GM18508 (cell line): ENCODE measurements at regions not wholly inside any gene's neighbourhood (a gene's known extent, or its start where the extent isn't known, plus 50 kb on each side); places are given as distances from the start of the nearest gene placed in this dataset.
"Not testable (repeated sequence)": the region's sequence is repeated elsewhere in the genome, so short reads cannot be mapped to it uniquely, and the experiment has no call there.

Source experiments
- ATAC-seq: cut with Tn5 transposase; IDR thresholded peaks from one replicate; pipeline ENCODE4 v1.9.1; 2021; ENCODE audit warnings: moderate number of reproducible peaks; ENCODE audit not compliant: insufficient read depth, unreplicated experiment

DNA sequence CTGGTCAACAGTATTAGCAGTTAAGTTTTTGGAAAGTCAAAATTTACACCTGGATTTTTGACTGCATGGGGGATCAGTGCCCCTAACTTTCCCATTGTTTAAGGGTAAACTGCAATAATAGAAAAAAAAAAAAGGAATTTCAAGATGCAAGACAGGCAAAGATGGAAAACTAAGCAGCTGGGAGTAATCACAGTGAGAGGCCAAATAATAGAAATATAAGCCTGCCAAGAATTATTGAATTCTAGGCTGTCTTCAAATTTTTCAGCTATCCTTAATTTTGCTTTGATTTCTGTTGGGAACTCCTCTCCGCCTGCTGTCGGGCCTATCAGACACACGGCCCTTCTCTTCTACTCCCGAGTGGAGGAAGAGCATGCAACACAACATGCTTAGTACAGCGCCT, 215.5 kb upstream of the LMCD1 start:
- ATAC-seq, result no peak

DNA sequence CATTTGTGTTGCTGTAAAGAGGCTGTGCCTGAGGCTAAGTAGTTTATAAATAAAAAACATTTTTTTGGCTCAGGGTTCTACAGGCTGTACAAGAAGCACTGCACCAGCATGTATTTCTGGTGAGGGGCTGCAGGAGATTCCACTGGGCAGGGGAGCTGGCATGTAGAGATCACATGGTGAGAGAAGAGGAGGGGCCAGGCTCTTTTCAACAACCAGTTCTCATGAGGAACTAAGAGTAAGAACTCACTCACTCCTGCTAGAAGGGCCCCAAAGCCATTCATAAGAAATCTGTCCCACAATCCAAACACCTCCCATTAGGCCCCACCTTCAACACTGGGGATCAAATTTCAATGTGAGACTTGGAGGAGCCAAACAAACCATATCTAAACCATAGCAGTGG, 214.9 kb upstream of the LMCD1 start:
- ATAC-seq, result no peak

DNA sequence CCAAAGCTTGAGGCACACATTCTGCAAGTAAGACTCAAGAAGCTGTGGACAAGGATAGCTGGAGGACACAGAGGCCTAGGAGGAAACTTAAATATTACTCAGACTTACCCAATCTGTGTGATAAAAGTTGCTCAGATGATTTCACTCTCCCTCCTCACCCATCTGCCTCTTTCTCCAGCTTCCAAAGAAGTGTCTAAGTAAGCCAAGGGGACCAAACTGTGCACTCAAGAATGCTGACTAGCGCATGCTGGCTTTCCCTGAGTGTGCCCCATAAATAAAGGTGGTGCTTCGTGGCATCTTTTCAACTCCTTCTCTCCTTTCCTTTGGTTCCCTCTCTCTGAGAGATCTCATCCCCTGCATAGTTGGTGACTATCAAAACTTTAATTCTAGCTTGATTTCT, 211.0 kb upstream of the LMCD1 start:
- ATAC-seq, result no peak

DNA sequence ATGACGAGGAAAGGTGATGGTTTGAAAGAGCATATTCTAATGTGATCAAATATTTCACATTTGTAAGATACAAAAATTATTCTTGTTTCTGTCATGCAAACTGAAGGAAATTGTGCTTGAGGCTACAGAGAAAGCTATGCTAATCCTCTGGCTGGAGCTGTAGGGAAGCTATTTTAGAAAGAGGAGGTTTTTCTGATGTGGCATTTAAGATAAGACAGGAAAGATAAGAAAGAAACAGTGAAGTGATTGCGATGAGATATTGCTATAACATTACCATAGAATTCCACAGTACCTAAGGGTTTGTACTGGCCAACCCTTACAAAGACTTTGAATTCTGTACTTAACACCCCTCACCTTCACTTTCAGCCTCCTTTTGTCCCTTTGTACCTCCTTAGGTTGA, 205.2 kb upstream of the LMCD1 start:
- ATAC-seq, result no peak

DNA sequence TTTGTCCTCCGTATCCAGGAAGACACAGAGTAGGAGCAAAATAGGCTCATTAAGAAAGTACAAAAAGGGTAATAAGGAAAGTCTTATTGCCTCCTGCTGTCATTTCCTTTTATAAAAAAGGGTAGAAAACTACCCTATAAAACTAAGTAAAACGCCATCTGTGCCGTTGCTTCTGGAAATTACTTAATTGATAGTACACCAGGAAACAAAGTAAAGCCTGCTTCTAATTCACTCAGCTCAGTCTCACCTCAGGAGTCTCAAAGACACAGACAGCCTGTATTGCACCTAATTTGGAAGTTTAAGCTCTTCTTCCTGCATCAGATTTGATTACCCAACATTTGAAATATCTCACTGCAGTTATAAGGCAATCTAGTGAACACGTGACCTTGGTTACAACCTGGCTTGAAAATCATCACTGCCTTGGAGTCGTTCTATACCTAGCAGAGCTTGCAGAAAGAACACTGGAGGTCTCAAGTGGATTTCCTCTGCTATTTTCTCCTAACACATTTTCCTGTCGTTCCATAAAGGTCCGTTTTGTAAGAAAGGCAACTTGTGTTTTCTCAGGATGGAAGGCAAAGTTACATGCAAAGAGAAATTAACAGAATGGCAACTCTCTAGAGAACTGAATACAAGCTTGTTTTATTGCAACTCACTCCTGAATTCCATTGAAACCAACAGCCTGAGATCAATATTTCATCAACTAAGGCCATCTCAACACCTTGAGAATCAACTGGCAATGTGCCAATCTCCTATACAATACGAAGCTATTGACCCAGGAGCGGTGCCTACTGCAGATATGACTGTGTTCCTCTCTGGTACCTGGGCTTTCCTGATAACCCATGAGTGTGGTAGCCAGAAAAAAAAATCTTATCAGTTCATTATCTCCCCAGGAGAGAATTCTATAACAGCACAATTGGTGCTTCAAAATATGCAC, 203.3 kb upstream of the LMCD1 start:
- ATAC-seq, result no peak

DNA sequence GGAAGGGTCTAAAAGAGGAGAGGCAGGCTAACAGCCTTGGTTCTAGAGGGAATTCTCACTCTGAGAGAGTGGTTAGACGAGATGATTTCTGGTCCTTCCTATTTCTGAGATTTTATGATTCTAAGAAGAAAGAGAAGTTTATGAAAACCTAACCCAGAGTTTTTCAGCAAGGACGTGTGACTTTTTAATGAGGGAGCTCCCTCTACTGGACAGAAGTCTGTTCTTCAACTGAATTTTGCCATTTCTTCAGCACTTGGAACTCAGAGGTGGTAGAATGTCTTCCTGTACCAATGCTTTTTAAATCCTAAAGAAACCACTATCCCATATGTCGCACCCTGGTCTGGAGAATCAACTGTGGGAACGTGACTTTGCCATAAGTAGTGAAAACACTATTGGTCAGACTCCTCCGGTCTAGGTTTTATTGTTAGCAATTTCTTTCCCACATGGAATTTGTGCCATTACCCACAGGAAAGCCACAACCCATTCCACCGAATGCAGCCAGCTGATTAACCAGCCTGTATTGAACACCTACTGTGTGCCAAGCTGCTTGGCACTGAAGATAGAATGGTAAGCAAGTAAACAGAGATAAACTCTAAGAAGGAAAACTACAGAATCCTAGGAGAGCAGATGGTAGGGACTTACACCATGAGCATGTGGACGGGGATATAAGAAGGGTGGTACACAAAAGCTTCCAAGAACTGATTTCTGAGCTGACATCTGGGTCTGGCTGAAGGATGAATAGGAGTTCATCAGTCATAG, 199.5 kb upstream of the LMCD1 start:
- ATAC-seq, result no peak

DNA sequence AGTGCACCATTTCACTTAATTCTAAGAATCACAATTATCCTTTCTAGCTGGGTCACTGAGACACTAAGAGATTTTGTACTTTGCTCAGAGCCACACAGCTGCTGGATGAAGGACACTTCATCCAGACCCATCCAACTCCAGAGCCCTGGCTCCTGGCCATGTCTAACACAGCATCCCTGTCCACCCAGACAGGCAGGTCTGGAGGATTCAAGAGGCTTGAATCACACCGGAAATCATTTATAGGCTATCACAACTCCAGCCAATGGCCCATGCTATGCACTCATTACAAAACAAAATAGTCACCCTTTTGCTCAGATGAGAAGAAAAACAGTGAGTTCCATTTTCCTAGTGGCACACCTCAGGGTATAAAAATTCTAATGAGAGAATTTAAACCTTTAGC, 198.2 kb upstream of the LMCD1 start:
- ATAC-seq, result no peak

DNA sequence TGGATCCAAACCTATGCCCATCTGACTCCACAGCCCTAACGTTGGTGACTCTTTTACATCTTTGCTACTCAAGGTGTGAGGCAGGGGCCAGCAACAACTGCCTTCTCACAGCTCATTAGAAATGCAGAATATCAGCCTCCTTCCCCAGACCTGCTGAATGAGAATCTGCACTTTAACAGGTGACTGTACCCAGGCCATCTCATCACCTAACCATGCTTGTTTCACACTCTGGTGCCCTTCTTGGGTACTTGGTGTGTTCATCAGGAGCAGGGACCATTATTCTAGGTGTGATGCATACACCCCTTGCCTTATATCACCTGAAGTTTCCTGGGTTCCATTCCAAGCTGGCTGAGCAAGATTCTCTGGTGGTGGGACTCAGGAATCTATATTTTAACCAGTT, 196.3 kb upstream of the LMCD1 start:
- ATAC-seq, result no peak

DNA sequence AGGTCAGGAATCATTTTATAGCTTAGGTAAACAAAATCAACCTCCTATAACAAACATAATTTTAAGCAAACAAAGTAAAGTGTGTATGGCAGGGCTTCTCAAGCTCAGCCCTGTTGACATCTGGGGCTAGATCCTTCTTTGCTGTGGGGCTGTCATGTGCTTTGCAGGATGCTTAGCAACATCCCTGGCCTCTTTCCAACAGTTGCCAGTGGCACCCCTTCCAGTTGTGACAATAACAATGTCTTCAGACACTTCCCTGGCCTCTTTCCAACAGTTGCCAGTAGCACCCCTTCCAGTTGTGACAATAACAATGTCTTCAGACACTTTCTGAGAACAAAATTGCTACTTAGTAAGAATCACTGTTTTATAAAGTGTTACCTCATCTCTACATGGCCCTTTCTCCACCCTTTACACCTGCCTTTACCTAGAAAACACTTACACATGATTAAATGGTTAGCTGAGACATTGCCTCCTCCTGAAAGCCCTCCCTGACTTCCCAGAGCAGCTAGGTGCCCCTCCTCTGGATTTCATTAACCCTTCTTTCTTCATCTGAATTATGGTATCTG, 194.0 kb upstream of the LMCD1 start:
- ATAC-seq, result no peak

DNA sequence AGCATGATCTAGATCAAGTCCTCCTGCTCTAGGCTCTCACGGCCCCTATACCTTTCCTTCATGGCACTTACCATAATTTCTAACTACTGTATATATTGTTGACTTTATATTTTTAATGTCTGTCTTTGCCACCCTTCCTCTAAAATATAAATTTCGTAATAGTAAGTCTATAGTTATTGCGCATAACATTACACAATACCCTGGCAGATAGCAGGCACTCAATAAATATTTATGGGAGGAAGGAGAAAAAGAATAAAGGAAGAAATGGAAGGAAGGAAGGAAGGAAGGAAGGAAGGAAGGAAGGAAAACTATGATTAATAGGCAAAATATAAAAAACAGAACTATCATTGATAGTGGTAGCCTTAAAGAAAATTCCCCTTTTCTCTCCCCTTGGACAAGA, 190.3 kb upstream of the LMCD1 start:
- no peak for ATAC-seq

DNA sequence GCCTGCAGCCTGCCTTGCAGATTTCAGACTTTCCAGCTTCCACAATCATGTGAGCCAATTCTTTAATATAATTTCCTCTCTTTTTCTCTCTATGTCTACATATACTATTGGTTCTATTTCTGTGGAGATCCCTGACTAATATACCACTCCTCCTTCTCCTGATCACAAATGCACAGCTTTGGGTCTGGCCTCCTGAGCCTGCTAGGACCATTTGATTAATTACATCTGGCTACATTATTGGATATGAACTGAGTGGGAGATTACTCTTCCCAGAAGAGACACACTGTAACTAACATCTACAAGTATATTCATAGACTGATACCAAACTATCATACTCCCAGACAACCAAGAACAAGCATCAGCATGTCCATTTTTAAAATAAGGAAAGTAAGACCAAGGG, 188.9 kb upstream of the LMCD1 start:
- no peak for ATAC-seq

DNA sequence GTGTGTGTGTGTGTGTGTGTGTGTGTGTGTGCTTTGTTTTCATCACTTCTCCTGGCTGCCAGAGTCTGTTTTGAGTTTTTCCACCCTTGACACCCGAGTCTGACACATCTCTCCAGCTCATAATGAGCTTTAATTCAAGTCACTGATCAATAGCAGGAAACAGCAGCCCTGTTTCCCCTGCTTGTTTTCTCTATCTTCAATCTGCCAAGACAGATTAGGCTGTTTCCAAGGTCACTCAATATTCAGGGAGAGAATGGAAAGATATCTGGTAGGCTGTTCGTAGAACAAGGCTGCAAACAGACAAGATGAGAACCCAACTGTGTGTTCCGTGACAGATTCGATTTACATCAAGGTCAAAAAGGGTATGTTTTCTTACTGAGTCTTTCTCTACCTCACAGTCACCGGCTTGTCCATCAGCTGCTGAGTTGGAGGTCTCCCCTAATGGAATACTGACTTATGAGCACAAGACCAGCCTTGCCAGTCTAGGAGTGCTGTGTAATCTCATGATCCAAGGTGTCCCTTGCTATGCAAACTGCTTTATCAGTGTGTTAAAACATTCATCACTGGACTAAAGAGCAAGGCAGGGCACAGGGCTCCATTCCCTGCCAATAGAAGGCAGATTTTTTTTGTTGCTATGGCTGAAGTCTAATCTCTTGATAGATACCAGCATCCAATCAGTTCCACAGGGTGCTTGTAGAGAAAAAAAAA, 187.9 kb upstream of the LMCD1 start:
- ATAC-seq, result no peak

DNA sequence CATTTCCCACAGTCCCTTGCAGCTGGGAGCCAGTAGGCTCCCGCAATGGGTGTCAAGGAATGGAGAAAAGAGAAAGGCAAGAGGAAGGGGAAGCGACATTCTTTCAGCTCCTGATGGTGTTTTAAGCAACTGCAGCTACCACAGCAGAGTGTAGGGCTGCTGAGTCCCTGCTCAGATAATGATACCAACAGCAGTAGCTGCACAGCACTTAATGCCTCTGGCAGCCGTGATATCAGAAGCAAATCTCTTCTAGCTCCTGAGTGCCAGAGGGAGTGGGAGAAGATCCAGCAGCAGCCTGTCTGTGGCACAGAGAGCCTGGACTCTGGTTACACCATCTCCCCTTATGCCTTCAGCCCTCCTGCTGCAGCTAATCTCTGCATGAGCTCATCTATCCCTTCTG, 186.1 kb upstream of the LMCD1 start:
- ATAC-seq, result not testable (repeated sequence)

DNA sequence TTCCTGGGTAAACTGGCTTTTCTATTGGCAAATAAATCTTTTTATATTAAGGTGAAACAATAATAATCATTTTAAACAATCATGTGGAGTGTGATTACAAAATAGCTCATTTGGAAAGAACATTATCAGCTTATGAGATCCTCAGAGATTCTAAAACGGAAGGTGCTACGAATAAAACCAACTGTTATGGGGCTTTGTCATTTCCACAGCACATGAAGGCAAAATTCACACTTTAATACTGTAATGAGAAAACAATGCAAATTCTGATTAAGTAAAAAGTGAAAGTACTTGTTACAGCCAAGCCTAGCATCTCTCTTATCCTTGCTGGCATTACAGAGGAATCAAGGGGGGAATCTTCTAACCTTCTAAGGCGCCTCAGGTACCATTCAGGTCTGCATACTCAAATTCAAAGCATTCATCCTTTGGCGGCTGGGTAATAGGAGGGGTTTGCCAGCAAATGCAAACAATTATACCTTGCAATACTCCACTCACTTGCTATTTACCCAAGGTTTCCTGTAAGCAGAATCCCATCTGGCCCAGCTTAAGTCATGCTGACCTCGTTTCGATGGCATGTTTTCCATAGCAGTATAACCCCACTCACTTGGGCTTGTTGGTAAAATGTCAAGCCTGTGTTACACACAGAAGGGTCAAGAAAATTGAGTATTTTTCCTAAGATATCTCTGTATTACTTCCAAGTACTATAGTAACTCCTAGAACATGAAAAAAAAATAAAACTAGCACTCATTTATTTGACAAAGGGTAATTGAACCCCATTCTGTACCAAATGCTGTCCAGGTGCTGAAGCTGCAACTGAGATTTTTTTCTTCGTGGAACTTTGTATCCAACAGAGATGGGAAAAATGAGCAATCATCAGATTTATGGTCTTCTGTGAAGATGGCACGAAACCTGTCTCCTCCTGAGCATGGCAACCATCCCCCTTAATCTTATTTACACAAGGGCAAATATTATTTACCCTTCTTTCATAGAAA, 183.7 kb upstream of the LMCD1 start:
- ATAC-seq, result no peak

DNA sequence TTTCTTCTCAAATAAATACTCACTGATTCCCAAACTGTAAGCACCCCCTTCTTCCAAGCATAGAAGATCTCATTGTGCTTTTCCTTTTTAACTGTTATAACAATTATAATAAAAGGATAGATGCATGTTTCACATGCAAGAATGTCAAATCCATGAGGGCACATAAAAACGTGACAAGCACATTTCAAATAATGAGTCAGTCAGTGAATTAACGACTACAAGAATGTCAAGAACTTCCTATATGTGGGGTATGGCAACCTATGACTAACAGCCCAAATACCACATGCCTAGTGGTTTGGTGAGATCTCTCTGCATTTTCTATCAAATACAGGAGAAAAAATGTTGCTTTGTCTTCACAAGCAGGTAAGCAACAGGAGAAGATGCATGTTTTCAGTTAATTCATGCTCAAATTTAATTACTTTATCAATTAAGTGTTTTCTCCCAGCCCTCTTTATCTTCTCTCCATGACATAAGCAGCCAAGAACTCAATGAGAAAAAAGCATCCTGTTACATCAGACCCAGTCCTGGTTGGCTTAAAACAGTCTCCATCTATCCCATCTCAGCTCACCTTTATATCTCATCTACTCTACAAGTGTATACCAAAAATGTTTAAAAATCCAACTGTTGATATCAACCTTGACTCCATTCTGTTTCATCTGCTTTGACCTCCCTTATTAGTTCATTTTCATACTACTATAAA, 181.5 kb upstream of the LMCD1 start:
- ATAC-seq, result no peak

DNA sequence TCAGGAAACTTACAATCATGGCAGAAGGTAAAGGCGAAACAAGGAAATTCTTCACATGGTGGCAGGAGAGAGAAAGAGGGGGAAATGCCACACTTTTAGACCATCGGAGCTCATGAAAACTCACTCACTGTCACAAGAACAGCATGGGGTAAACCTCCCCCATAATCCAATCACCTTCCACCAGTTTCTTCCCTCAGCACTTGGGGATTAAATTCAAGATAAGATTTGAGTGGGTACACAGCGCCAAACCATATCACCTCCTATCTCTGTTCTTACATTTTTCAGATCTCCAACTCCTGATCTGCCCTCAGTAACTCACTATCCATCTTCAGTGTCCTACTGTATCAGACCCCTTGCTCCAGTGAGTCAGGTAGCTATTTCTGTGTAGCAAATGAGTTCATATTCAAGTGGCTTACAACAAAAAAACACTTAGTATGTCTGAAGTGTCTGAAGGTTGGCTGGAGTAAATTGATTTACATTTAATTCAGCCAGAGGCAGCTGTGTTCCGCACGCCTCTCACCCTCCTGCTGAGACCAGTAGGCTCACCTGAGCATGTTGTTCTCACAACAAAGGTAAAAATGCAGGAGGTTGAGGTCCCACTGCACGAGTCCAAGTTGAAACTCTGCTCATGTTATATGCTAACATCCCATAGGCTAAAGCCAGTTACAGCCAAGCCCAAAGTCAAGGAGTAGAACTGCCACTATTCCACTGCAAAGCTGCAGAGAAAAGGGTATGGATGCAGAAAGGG, 180.7 kb upstream of the LMCD1 start:
- no peak for ATAC-seq

DNA sequence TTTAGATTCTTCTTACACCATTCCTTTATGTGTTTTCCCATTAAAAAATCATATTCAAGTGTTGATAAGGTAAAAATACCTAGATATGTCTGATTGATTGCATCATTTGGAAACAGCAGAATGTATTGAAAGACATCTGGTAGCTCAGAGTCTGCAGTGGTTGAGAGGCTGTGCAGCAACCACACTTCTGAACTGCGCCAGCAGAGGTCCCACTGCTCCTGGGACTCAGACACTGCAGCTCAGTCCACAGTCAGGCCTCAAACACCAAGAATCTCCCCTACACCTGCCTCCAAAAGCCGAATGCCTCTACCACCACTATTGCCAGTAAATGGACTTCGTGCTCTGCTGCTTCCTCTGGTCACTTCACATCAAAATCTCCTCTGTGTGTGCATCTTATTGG, 176.9 kb upstream of the LMCD1 start:
- ATAC-seq, result no peak

DNA sequence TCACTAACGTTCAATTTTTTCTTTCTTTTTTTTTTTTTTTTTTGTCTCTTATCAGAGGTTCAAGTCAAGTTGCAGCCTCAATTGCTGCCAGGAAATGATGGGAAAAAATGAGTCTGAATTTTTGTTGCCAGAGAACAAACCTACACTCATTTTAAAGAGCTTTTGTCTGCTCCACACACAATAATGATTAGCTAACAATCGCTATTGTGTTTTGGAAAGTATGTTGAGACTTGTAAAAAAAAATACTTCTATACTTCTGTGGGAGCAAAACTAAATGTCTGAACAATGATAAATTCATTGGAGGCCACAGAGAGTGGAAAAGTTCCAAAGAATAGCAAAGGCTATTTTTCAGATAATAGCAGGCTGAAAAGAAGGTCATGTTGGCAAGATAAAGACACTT, 176.3 kb upstream of the LMCD1 start:
- ATAC-seq, result no peak
